Esophagus muscularis mucosa (tissue), 4 donors: ENCODE measurements at regions not wholly inside any gene's neighbourhood (a gene's known extent, or its start where the extent isn't known, plus 50 kb on each side); places are given as distances from the start of the nearest gene placed in this dataset.

Experiments used
- CTCF ChIP-seq, 3 experiments: fragments of 200-600 bp in 2 of 3; fragments of 450-650 bp in 1 of 3; sonication (generic) in 2 of 3; IDR thresholded peaks; one replicate each; pipeline ENCODE4 v1.5.1; 2017 to 2019; ENCODE audit warnings: antibody characterized with exemption in 3 of 3, mild to moderate bottlenecking in 2 of 3, moderate library complexity in 1 of 3
- EP300 ChIP-seq: sonication (generic); formaldehyde crosslinking; IDR thresholded peaks from one replicate; pipeline ENCODE4 v1.6.1; 2017; ENCODE audit warnings: antibody characterized with exemption
- POLR2A ChIP-seq: fragments of 450-650 bp; IDR thresholded peaks from one replicate; pipeline ENCODE4 v1.6.1; 2017; ENCODE audit warnings: antibody characterized with exemption, moderate library complexity, mild to moderate bottlenecking, low read depth

- TF ChIP-seq POLR2A (no peak), CTCF (IDR thresholded peaks at IDR 0.05) (no peak), EP300 (no peak)
Measured at GRCh38 chr13:34247596-34247995, 429.6 kb downstream of the RFC3 start.
